ENCODE measurements at regions not wholly inside any gene's neighbourhood (a gene's known extent, or its start where the extent isn't known, plus 50 kb on each side); places are given as distances from the start of the nearest gene placed in this dataset.
A peak's percentile ranks its signal among the peaks of the same experiment; 100 is the strongest.

DNA sequence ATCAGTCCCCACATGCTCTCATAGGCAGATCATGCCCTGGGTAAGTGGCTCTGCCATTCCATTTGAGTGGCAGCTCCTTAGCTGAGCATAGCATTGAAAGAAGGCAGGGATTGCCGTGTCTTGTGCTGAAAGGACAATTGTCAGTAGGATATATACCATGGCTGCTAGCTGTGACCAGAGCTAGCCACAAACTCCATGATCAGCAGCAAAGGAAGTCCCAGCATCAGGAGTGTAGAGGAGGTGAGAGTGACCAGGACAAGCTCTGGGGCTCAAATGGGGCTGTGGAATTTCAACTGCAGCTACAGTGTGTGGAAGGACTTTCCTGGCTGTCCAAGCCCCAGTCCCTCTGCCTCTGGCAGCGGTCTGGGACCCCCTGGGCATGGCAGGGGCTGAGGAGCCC, 54.4 kb upstream of the LGALSL start:
- Histone ChIP-seq H2BK12ac (ENCODE audit: low read depth, low read length) (no peak overlapping the region), H2BK5ac (ENCODE audit: low read depth, low read length) (no peak overlapping the region; the same call in 1 of the 2 replicates), H3K18ac (ENCODE audit: extremely low read depth, low read length) (no peak overlapping the region), H4K20me1 (replicated peaks in 1 of 2; ENCODE audit: control insufficient read depth in 1 of 2, insufficient read depth in 2 of 2, low read length in 2 of 2) (no peaks in the 10 kb centered on the region), H3K36me3 (ENCODE audit: control insufficient read depth in 2 of 4, insufficient read depth in 4 of 4, low read length in 3 of 4) (no peaks in the 10 kb centered on the region), H3K4me1 (replicated peaks in 1 of 4; ENCODE audit: control insufficient read depth in 3 of 4, insufficient read depth in 4 of 4, low read length in 3 of 4) (peaks cover 15 to 26% (median 20%) of the 10 kb centered on the region in 4 experiments), H3K4me3 (ENCODE audit: extremely low read depth in 1 of 4, insufficient read depth in 2 of 4, low read depth in 3 of 4, low read length in 4 of 4) (no peak overlapping the region), H2BK20ac (ENCODE audit: low read length) (no peak overlapping the region), H4K5ac (ENCODE audit: insufficient read length, low read depth, low read length) (no peak overlapping the region), H2AFZ (ENCODE audit: low read length) (no peak overlapping the region), H3K4me2 (ENCODE audit: insufficient read depth in 1 of 2, low read depth in 2 of 2, low read length in 2 of 2) (no peak overlapping the region), H3K14ac (ENCODE audit: insufficient read length) (no peak overlapping the region), H2BK15ac (ENCODE audit: low read length) (0 out of 2 replicates have a peak overlapping the region, but pooled peaks have one; percentile 0), H3K27ac (ENCODE audit: low read depth, low read length) (no peak overlapping the region), H3K79me2 (ENCODE audit: control insufficient read depth in 1 of 2, insufficient read depth in 2 of 2, low read length in 2 of 2) (no peaks in the 10 kb centered on the region), H3K79me1 (ENCODE audit: low read depth, low read length) (no peaks in the 10 kb centered on the region), H3K56ac (replicated peaks; ENCODE audit: insufficient read length, low read depth, low read length) (no peak overlapping the region), H3K4ac (replicated peaks; ENCODE audit: insufficient read length, low read depth, low read length) (no peak overlapping the region), H3K23me2 (ENCODE audit: low read depth, low read length) (peaks cover 1% of the 10 kb centered on the region), H2AK5ac (ENCODE audit: low read depth, low read length) (0 out of 2 replicates have a peak overlapping the region, but pooled peaks have one; percentile 29), H4K8ac (ENCODE audit: extremely low read depth, insufficient read depth, low read length) (no peak overlapping the region), H4K91ac (replicated peaks; ENCODE audit: insufficient read length, low read length) (no peak overlapping the region), H3K9me3 (ENCODE audit: insufficient read depth in 2 of 2, low read depth in 1 of 2, low read length in 1 of 2) (no peaks in the 10 kb centered on the region), H3K23ac (ENCODE audit: insufficient read length) (no peak overlapping the region), H2BK120ac (replicated peaks; ENCODE audit: low read depth, low read length) (no peak overlapping the region), H3K9ac (replicated peaks in 1 of 4; ENCODE audit: extremely low read depth in 1 of 4, low read depth in 3 of 4, low read length in 3 of 4) (no peak overlapping the region), H3K27me3 (replicated peaks in 1 of 4; ENCODE audit: control insufficient read depth in 3 of 4, extremely low read depth in 1 of 4, insufficient read depth in 3 of 4, low read length in 3 of 4) (no peaks in the 10 kb centered on the region)
- WGBS, 2 experiments (ENCODE audit: extremely low coverage in 1 of 2, insufficient coverage in 1 of 2, insufficient read length in 1 of 2, insufficient replicate concordance in 2 of 2, low coverage in 1 of 2, low lambda C conversion rate in 2 of 2, missing lambda C conversion rate in 1 of 2), result 92% methylated on average over 2 of the region's 2 CpGs; no CpG with 5 or more reads in 1 of the 2 experiments
- FAIRE-seq (no peak), DNase-seq (ENCODE audit: low read depth in 1 of 2, low spot score in 2 of 2) (no peak)
- CTCF ChIA-PET (ENCODE audit: partially characterized antibody), result interaction anchor here (0.6 to 1.8 kb wide), 6 partner anchors 36 to 345 kb away, joined by 3 to 5 read pairs (median 4); no protein-coding TSS in a partner anchor
- POLR2A ChIA-PET (ENCODE audit: partially characterized antibody), result interaction anchor here (0.6 kb wide), 1 partner anchor 94 kb away, joined by 3 read pairs; no protein-coding TSS in a partner anchor
- TF ChIP-seq KDM5A (IDR thresholded peaks at IDR 0.05; ENCODE audit: low read length), result no peak
- no peak for TF ChIP-seq KDM1A (IDR thresholded peaks at IDR 0.05; ENCODE audit: borderline replicate concordance, low read length)
- TF ChIP-seq SAP30 (IDR thresholded peaks at IDR 0.05; ENCODE audit: insufficient read depth, insufficient replicate concordance, low read length), result no peak
- no peak for TF ChIP-seq BACH1 (IDR thresholded peaks at IDR 0.05; ENCODE audit: low read length)
- no peak for TF ChIP-seq POU5F1 (IDR thresholded peaks at IDR 0.05; ENCODE audit: low read depth, low read length)
- TF ChIP-seq GTF2F1 (IDR thresholded peaks at IDR 0.05; ENCODE audit: borderline replicate concordance, low read depth, low read length), result no peak
- no peak for TF ChIP-seq ASH2L (IDR thresholded peaks at IDR 0.05; ENCODE audit: low read length)

Measured in H1 (cell line).